CD1c-positive myeloid dendritic cell (primary cell): ENCODE measurements at regions not wholly inside any gene's neighbourhood (a gene's known extent, or its start where the extent isn't known, plus 50 kb on each side); places are given as distances from the start of the nearest gene placed in this dataset.
"Not testable (repeated sequence)": the region's sequence is repeated elsewhere in the genome, so short reads cannot be mapped to it uniquely, and the experiment has no call there.

ENCODE experiments used
- DNase-seq: peaks from one replicate; pipeline ENCODE4 v3.0.0-alpha.2; 2016; ENCODE audit errors: extremely low spot score

GRCh38 chr2:17135619-17136018 is 382.6 kb downstream of the RAD51AP2 start:
- DNase-seq: no peak

- no peak for DNase-seq
Measured at GRCh38 chr2:17133052-17133671, 385.1 kb downstream of the RAD51AP2 start.

- not testable (repeated sequence) for DNase-seq
Measured at GRCh38 chr2:17130627-17131026, 387.6 kb downstream of the RAD51AP2 start.

GRCh38 chr2:17125989-17126620 is 392.1 kb downstream of the RAD51AP2 start:
- no peak for DNase-seq

- DNase-seq: no peak
Measured at GRCh38 chr2:17124575-17125318, 393.5 kb downstream of the RAD51AP2 start.

GRCh38 chr2:17122887-17123501 is 395.2 kb downstream of the RAD51AP2 start:
- no peak for DNase-seq

GRCh38 chr2:17115466-17115865 is 402.8 kb downstream of the RAD51AP2 start:
- no peak for DNase-seq

GRCh38 chr2:17115042-17115441 is 403.2 kb downstream of the RAD51AP2 start:
- DNase-seq: no peak

GRCh38 chr2:17107871-17108270 is 410.4 kb downstream of the RAD51AP2 start:
- DNase-seq: no peak

- no peak for DNase-seq
Measured at GRCh38 chr2:17107151-17107550, 411.1 kb downstream of the RAD51AP2 start.

- no peak for DNase-seq
Measured at GRCh38 chr2:17106418-17106817, 411.8 kb downstream of the RAD51AP2 start.

- no peak for DNase-seq
Measured at GRCh38 chr2:17104454-17104853, 413.8 kb downstream of the RAD51AP2 start.

- no peak for DNase-seq
Measured at GRCh38 chr2:17101596-17101995, 416.6 kb downstream of the RAD51AP2 start.

- DNase-seq: no peak
Measured at GRCh38 chr2:17101091-17101490, 417.1 kb downstream of the RAD51AP2 start.

- DNase-seq: no peak
Measured at GRCh38 chr2:17095340-17095739, 422.9 kb downstream of the RAD51AP2 start.

GRCh38 chr2:17093712-17094111 is 424.5 kb downstream of the RAD51AP2 start:
- no peak for DNase-seq

GRCh38 chr2:17086990-17087389 is 421.4 kb upstream of the CYRIA start:
- no peak for DNase-seq

GRCh38 chr2:17085546-17086202 is 420.0 kb upstream of the CYRIA start:
- no peak for DNase-seq

- no peak for DNase-seq
Measured at GRCh38 chr2:17084877-17085276, 419.2 kb upstream of the CYRIA start.

- DNase-seq: no peak
Measured at GRCh38 chr2:17083902-17084301, 418.3 kb upstream of the CYRIA start.

- no peak for DNase-seq
Measured at GRCh38 chr2:17079262-17079661, 413.6 kb upstream of the CYRIA start.

- no peak for DNase-seq
Measured at GRCh38 chr2:17076533-17076932, 410.9 kb upstream of the CYRIA start.
